Chondrocyte (in vitro differentiated cells): ENCODE measurements at regions not wholly inside any gene's neighbourhood (a gene's known extent, or its start where the extent isn't known, plus 50 kb on each side); places are given as distances from the start of the nearest gene placed in this dataset.
A peak's percentile ranks its signal among the peaks of the same experiment; 100 is the strongest.

ENCODE experiments used
- DNase-seq: peaks from one replicate; pipeline ENCODE4 v3.0.0; 2021; ENCODE audit warnings: mixed read lengths, low spot score
- H3K27ac Mint-ChIP-seq: one replicate; pipeline ENCODE4 v1.8.0; 2021; ENCODE audit warnings: mild to moderate bottlenecking, moderate library complexity, mixed read lengths; ENCODE audit not compliant: unreplicated experiment
- H3K27me3 Mint-ChIP-seq: 2 replicates; pipeline ENCODE4 v1.8.0; 2021; ENCODE audit warnings: low read depth, mixed read lengths
- H3K36me3 Mint-ChIP-seq: 2 replicates; pipeline ENCODE4 v1.8.0; 2021; ENCODE audit warnings: low read depth, mixed read lengths
- H3K4me1 Mint-ChIP-seq: 2 replicates; pipeline ENCODE4 v1.8.0; 2021; ENCODE audit warnings: low read depth, mild to moderate bottlenecking, mixed read lengths
- H3K4me3 Mint-ChIP-seq: one replicate; pipeline ENCODE4 v1.8.0; 2021; ENCODE audit warnings: mild to moderate bottlenecking, moderate library complexity, mixed read lengths; ENCODE audit not compliant: unreplicated experiment
- H3K9me3 Mint-ChIP-seq: 2 replicates; pipeline ENCODE4 v1.8.0; 2021; ENCODE audit warnings: low read depth, mixed read lengths
- CTCF ChIP-seq: fragments of 200-600 bp; sonication (generic); IDR thresholded peaks from 2 replicates; pipeline ENCODE4 v1.5.0; 2021; ENCODE audit warnings: antibody characterized with exemption, mild to moderate bottlenecking, moderate library complexity

- DNase-seq: no peak
- peaks cover 5% of the 10 kb centered on the region for H3K9me3 Mint-ChIP-seq
- no peak overlapping the region for H3K27ac Mint-ChIP-seq
- no peaks in the 10 kb centered on the region for H3K27me3 Mint-ChIP-seq
- TF ChIP-seq CTCF: no peak
- H3K36me3 Mint-ChIP-seq: peaks cover 2% of the 10 kb centered on the region
- H3K4me1 Mint-ChIP-seq: peaks cover 11% of the 10 kb centered on the region
- no peak overlapping the region for H3K4me3 Mint-ChIP-seq
Observed at GRCh38 chr22:48575618-48576332, 1251.9 kb downstream of the BRD1 start.

- peak overlapping the region; percentile 63 for H3K4me3 Mint-ChIP-seq
- peaks cover 2% of the 10 kb centered on the region for H3K36me3 Mint-ChIP-seq
- peaks cover 12% of the 10 kb centered on the region for H3K9me3 Mint-ChIP-seq
- peak; percentile 80 for TF ChIP-seq CTCF
- no peak overlapping the region for H3K27ac Mint-ChIP-seq
- no peaks in the 10 kb centered on the region for H3K27me3 Mint-ChIP-seq
- DNase-seq: no peak
- H3K4me1 Mint-ChIP-seq: peaks cover 11% of the 10 kb centered on the region
Observed at GRCh38 chr22:48574776-48575617, 1252.7 kb downstream of the BRD1 start.

- no peaks in the 10 kb centered on the region for H3K27me3 Mint-ChIP-seq
- H3K4me1 Mint-ChIP-seq: peaks cover 2% of the 10 kb centered on the region
- H3K9me3 Mint-ChIP-seq: peaks cover 15% of the 10 kb centered on the region
- no peak for TF ChIP-seq CTCF
- no peak for DNase-seq
- H3K36me3 Mint-ChIP-seq: peaks cover 2% of the 10 kb centered on the region
- no peak overlapping the region for H3K27ac Mint-ChIP-seq
- H3K4me3 Mint-ChIP-seq: no peak overlapping the region
Observed at GRCh38 chr22:48573766-48574165, 1253.9 kb downstream of the BRD1 start.

GRCh38 chr22:48572951-48573350 is 1254.7 kb downstream of the BRD1 start:
- Mint-ChIP-seq H3K4me3 (no peak overlapping the region), H3K36me3 (peaks cover 2% of the 10 kb centered on the region), H3K9me3 (peaks cover 15% of the 10 kb centered on the region), H3K4me1 (peaks cover 5% of the 10 kb centered on the region), H3K27ac (no peak overlapping the region), H3K27me3 (peaks cover 1% of the 10 kb centered on the region)
- DNase-seq: no peak
- no peak for TF ChIP-seq CTCF

- no peak for TF ChIP-seq CTCF
- Mint-ChIP-seq H3K4me3 (no peak overlapping the region), H3K36me3 (peaks cover 2% of the 10 kb centered on the region), H3K27ac (no peak overlapping the region), H3K4me1 (peaks cover 14% of the 10 kb centered on the region), H3K9me3 (peaks cover 15% of the 10 kb centered on the region), H3K27me3 (peaks cover 1% of the 10 kb centered on the region)
- DNase-seq: no peak
Observed at GRCh38 chr22:48570912-48571311, 1256.8 kb downstream of the BRD1 start.
